ENCODE measurements at regions not wholly inside any gene's neighbourhood (a gene's known extent, or its start where the extent isn't known, plus 50 kb on each side); places are given as distances from the start of the nearest gene placed in this dataset.

DNA sequence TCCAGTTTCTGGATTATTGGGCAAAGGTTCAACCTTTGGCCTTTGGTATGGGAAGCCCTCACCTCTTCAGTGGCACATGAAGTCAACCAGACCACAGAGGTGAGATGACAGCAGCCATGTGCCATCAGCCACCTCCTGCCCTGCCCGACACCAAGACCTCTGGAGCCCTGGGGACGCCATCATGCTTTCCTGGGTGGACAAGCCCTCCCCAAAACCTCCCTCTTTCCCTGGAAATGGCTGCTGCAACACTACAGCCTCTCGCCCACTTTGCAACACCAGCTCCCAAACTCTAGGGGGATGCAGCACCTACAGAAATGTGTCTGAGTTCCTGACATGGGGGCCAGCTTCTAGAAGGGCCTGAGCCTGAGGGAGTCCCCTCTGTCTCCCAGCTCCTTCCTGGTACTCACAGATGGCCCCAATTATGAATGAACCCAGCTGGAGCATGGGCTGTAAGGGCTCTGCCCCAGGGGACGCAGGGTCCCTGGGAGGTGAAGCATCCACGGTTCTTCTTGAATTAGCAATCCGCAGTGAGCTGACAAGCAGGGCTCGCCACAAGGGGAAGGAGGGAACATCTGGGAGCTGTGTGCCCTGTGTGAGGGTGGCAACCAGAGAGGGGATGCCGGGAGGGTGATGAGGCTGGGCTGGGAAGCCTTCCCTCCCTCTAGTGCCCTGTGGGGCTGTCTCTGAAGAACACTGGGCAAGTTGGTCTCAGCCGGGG is 268.5 kb upstream of the HDAC4 start:
- Mint-ChIP-seq H3K27ac (no peak overlapping the region), H3K27me3 (no peaks in the 10 kb centered on the region), H3K36me3 (no peaks in the 10 kb centered on the region), H3K4me3 (no peak overlapping the region), H3K9me3 (ENCODE audit: low read depth) (no peaks in the 10 kb centered on the region), H3K4me1 (ENCODE audit: low read depth) (no peaks in the 10 kb centered on the region)

DNA sequence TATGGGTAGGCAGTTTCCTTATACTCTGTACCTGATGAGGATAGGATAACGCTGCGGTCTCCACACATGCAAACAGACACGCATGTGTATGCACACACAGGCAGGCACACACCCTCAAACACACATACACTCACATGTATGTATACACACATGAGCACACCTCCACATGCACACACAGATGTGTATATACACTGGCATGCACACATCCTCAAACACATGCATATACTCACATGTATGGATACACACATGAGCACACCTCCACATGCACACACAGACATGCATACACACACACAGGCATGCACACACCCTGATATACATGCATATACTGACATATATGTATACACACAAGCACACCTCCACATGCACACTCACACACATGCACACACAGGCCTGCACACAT is 267.8 kb upstream of the HDAC4 start:
- no peaks in the 10 kb centered on the region for H3K27me3 Mint-ChIP-seq
- no peaks in the 10 kb centered on the region for H3K36me3 Mint-ChIP-seq
- no peak overlapping the region for H3K27ac Mint-ChIP-seq
- H3K4me1 Mint-ChIP-seq (ENCODE audit: low read depth) = no peaks in the 10 kb centered on the region
- H3K9me3 Mint-ChIP-seq (ENCODE audit: low read depth) = no peaks in the 10 kb centered on the region
- no peak overlapping the region for H3K4me3 Mint-ChIP-seq

GRCh38 chr2:239668042-239668441 is 267.2 kb upstream of the HDAC4 start:
- H3K9me3 Mint-ChIP-seq (ENCODE audit: low read depth) = no peaks in the 10 kb centered on the region
- H3K27ac Mint-ChIP-seq = no peak overlapping the region
- no peaks in the 10 kb centered on the region for H3K36me3 Mint-ChIP-seq

GRCh38 chr2:239667431-239667985 is 266.7 kb upstream of the HDAC4 start:
- Mint-ChIP-seq H3K4me3 (no peak overlapping the region), H3K9me3 (ENCODE audit: low read depth) (no peaks in the 10 kb centered on the region), H3K36me3 (no peaks in the 10 kb centered on the region), H3K4me1 (ENCODE audit: low read depth) (no peaks in the 10 kb centered on the region), H3K27ac (no peak overlapping the region), H3K27me3 (peaks cover 5% of the 10 kb centered on the region)

More at GRCh38 chr2:239668042-239668441, 267.2 kb upstream of the HDAC4 start:
- H3K4me1 Mint-ChIP-seq (ENCODE audit: low read depth) = no peaks in the 10 kb centered on the region
- H3K27me3 Mint-ChIP-seq = no peaks in the 10 kb centered on the region
- no peak overlapping the region for H3K4me3 Mint-ChIP-seq

DNA sequence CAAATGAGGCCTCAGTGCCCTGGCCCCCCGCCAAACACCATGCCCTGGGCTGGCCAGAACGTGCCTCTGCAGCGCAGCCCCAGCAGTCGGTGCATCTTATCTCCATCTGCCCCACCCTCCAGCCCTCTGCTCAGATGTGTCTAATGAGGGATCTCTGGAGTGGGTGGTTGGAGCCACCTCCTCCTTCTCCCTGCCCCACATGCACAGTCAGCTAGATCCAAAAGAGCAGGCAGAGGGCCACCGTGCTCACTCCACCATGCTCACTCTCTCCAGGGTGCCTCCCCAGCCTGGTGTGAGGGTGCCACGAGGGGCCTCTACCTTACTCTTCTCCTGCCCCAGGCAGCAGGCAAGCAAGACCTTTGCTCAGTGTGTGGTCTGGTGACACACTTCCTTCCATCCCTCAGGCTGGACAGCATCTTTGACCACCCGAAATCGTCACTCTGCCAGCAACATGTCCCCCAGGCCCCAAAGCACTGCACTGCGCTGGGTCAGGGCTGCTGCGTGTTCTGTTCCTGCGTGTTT is 266.1 kb upstream of the HDAC4 start:
- no peaks in the 10 kb centered on the region for H3K9me3 Mint-ChIP-seq (ENCODE audit: low read depth)
- H3K27me3 Mint-ChIP-seq = peaks cover 7% of the 10 kb centered on the region
- no peaks in the 10 kb centered on the region for H3K4me1 Mint-ChIP-seq (ENCODE audit: low read depth)
- no peaks in the 10 kb centered on the region for H3K36me3 Mint-ChIP-seq
- H3K4me3 Mint-ChIP-seq = no peak overlapping the region
- no peak overlapping the region for H3K27ac Mint-ChIP-seq

GRCh38 chr2:239666053-239666854 is 265.4 kb upstream of the HDAC4 start:
- no peaks in the 10 kb centered on the region for H3K36me3 Mint-ChIP-seq
- peaks cover 12% of the 10 kb centered on the region for H3K27me3 Mint-ChIP-seq
- H3K4me1 Mint-ChIP-seq (ENCODE audit: low read depth) = no peaks in the 10 kb centered on the region
- no peak overlapping the region for H3K4me3 Mint-ChIP-seq
- no peak overlapping the region for H3K27ac Mint-ChIP-seq
- H3K9me3 Mint-ChIP-seq (ENCODE audit: low read depth) = no peaks in the 10 kb centered on the region

DNA sequence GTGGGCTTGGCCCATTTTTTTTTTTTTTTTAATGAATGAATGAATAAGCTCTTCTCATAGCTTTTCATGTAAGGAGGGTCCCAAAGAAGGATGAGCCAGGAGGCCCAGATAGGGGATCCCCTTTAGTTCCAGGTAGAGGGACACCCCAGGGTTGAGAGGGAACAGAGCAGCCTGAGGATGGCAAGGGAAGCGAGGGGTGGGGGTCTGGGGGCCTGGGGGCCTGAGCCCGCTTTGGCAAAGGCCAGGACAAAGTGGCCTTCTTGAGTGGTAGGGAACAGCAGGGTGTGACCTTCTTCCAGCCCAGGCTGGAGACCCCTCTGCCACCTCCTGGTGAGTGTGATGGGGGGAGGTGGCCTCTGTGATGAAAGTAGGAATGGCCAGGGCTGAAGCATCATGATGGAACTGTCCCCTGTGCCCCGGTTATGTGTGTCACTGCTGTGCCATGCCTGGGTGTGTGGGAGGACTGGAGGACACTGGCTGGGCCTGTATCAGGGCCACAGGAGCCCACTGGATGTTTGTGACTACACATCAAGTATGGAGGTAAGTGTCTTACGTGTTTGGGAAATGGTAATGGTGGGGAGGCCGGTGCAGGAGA is 263.5 kb upstream of the HDAC4 start:
- H3K4me3 Mint-ChIP-seq = no peak overlapping the region
- H3K9me3 Mint-ChIP-seq (ENCODE audit: low read depth) = no peaks in the 10 kb centered on the region
- H3K36me3 Mint-ChIP-seq = no peaks in the 10 kb centered on the region
- no peak overlapping the region for H3K27ac Mint-ChIP-seq
- no peaks in the 10 kb centered on the region for H3K4me1 Mint-ChIP-seq (ENCODE audit: low read depth)
- H3K27me3 Mint-ChIP-seq = peaks cover 17% of the 10 kb centered on the region

GRCh38 chr2:239663364-239663924 is 262.6 kb upstream of the HDAC4 start:
- H3K4me3 Mint-ChIP-seq = no peak overlapping the region
- no peak overlapping the region for H3K27ac Mint-ChIP-seq
- H3K9me3 Mint-ChIP-seq (ENCODE audit: low read depth) = no peaks in the 10 kb centered on the region
- no peaks in the 10 kb centered on the region for H3K4me1 Mint-ChIP-seq (ENCODE audit: low read depth)
- peaks cover 17% of the 10 kb centered on the region for H3K27me3 Mint-ChIP-seq
- H3K36me3 Mint-ChIP-seq = no peaks in the 10 kb centered on the region

DNA sequence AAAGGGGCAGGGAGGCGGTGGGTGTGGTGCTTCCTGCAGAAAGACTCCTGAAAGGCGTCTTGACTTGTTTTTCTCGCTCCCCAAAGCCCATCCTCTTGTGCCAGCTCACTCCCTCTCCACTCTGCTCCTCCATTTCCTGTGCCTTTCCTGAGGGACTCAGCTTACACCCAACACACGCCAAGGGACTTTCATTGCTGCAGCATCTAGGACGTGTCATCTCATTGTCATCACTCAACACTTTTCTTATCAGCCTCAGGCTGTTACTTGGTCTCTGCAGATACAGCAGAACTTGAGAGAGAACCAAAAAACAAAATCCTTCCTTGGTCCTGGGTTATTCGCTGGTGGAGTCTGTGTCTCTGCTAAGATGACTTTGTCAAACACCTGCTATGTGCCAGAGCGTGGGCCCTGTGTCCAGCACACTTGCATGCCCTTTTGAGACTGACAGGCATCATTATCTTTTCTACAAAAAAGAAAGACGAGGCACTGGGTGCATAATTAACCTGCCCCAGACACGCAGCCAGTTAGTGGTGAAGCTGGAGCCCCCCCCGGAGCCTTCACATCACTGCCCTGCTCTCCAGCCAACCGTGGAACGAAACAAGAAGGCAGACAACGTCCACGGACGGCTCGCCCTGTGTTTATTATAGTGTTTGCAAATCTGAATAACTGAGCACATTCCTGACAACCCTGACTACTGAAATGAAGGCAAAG is 261.7 kb upstream of the HDAC4 start:
- no peak overlapping the region for H3K4me3 Mint-ChIP-seq
- no peak overlapping the region for H3K27ac Mint-ChIP-seq
- H3K36me3 Mint-ChIP-seq = no peaks in the 10 kb centered on the region

DNA sequence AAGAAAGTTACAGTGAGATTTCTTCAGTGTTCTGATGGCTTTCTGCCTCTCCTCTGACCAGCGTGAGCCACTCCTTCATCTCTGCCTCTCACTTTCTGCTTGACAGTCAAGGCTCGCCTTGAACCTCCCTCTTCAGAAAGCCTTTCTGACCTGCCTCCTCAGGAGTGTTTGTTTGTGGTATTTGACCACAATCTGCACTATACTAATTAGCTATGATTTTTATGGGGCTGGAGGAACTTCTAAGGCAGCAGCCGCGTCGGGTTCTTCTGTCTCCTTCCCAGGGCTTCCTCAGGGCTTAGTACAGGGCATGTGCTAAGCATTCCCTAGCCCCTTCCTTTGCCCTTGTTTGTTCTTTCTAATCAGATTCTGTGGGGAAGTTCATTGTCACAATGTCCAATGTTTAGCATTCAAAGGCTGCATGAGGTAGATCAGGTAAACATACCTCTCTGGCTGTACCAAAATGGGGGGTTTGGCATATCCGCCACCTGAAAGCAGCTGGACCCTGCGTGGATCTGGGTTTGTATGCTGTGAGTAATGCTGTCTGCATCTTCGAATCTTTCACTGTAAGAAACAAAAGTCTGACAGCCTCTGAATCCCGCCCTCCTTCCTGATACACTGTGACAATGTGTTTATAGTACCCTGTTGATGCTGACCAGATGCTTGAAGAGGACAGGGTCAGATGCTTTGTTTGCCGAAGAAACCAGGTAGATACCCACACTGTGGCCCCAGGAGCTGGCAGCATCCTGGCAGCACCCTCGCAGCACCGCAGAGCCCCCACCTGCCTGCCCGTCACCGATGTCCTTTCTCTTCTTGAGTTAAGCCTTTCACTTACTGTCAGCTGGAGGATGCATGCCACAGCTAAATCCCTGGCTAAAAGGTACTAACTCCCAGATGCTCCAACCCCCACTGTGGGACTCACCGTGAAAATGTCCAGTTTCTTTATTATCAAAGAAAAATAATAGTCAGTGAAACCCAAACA is 260.8 kb upstream of the HDAC4 start:
- no peaks in the 10 kb centered on the region for H3K36me3 Mint-ChIP-seq

More for the DNA sequence above, 261.7 kb upstream of the HDAC4 start:
- peaks cover 17% of the 10 kb centered on the region for H3K27me3 Mint-ChIP-seq
- no peaks in the 10 kb centered on the region for H3K9me3 Mint-ChIP-seq (ENCODE audit: low read depth)
- no peaks in the 10 kb centered on the region for H3K4me1 Mint-ChIP-seq (ENCODE audit: low read depth)

DNA sequence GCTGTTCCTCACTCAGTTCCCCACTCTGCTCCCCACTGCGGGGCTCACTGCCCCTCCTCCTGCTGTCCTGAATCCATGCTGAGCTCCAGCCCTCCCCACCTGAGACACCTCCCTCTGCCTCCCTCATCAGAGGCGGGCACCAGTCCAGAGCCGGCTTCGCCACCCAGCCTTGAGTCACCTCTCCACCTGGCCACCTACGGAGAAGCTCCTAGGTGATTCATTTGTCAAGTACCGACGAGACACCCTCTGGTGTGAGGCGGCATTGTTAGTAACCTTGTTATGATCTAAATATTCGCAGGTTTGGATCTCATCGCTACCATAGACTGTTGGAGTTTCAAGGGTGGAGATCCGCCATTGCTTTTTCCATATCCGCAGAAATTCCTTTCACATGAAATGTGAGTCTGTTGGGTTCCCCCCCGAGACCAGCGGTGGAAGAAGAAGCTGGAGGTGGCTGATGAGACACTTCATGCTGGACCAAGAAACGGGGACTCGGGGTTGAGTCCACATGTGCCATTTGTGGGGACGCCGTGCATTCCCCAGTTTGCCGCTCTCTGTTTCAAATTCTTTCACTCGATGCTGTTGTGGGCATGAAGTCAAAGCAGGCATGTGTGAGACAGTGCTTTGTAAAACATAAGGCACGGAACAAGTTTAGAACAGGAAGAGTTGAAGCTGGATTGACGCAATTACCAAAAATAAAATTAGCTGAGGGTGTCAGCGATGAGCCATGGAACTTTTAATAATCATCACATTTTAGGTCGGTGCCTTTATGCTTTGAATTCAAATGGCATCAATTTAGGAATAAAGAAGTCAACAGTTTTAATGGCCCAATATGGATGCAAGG is 259.8 kb upstream of the HDAC4 start:
- H3K36me3 Mint-ChIP-seq = no peaks in the 10 kb centered on the region
- H3K27ac Mint-ChIP-seq = no peak overlapping the region

More for the DNA sequence above, 260.8 kb upstream of the HDAC4 start:
- Mint-ChIP-seq H3K4me1 (ENCODE audit: low read depth) (no peaks in the 10 kb centered on the region), H3K4me3 (no peak overlapping the region), H3K9me3 (ENCODE audit: low read depth) (no peaks in the 10 kb centered on the region), H3K27ac (no peak overlapping the region), H3K27me3 (peaks cover 17% of the 10 kb centered on the region)

GRCh38 chr2:239657992-239658391 is 257.2 kb upstream of the HDAC4 start:
- peaks cover 19% of the 10 kb centered on the region for H3K27me3 Mint-ChIP-seq
- H3K4me3 Mint-ChIP-seq = no peak overlapping the region
- no peak overlapping the region for H3K27ac Mint-ChIP-seq
- no peaks in the 10 kb centered on the region for H3K4me1 Mint-ChIP-seq (ENCODE audit: low read depth)
- no peaks in the 10 kb centered on the region for H3K9me3 Mint-ChIP-seq (ENCODE audit: low read depth)
- no peaks in the 10 kb centered on the region for H3K36me3 Mint-ChIP-seq

More for the DNA sequence above, 259.8 kb upstream of the HDAC4 start:
- Mint-ChIP-seq H3K27me3 (peaks cover 19% of the 10 kb centered on the region), H3K4me1 (ENCODE audit: low read depth) (no peaks in the 10 kb centered on the region), H3K4me3 (no peak overlapping the region), H3K9me3 (ENCODE audit: low read depth) (no peaks in the 10 kb centered on the region)

GRCh38 chr2:239657236-239657635 is 256.4 kb upstream of the HDAC4 start:
- Mint-ChIP-seq H3K27ac (no peak overlapping the region), H3K27me3 (peaks cover 12% of the 10 kb centered on the region), H3K36me3 (no peaks in the 10 kb centered on the region), H3K9me3 (ENCODE audit: low read depth) (no peaks in the 10 kb centered on the region), H3K4me1 (ENCODE audit: low read depth) (no peaks in the 10 kb centered on the region), H3K4me3 (no peak overlapping the region)
